SIG-M5 treated with dmso at 0.1 percent for 504 hours (cell line): ENCODE measurements at regions not wholly inside any gene's neighbourhood (a gene's known extent, or its start where the extent isn't known, plus 50 kb on each side); places are given as distances from the start of the nearest gene placed in this dataset.

ENCODE experiments used
- DNase-seq: peaks from one replicate; lab custom pipeline; 2025; ENCODE audit not compliant: unreplicated experiment; lab: John Stamatoyannopoulos, UW

GRCh38 chr2:128821010-128821409, 502.3 kb upstream of the HS6ST1 start:
- DNase-seq, result no peak

DNA sequence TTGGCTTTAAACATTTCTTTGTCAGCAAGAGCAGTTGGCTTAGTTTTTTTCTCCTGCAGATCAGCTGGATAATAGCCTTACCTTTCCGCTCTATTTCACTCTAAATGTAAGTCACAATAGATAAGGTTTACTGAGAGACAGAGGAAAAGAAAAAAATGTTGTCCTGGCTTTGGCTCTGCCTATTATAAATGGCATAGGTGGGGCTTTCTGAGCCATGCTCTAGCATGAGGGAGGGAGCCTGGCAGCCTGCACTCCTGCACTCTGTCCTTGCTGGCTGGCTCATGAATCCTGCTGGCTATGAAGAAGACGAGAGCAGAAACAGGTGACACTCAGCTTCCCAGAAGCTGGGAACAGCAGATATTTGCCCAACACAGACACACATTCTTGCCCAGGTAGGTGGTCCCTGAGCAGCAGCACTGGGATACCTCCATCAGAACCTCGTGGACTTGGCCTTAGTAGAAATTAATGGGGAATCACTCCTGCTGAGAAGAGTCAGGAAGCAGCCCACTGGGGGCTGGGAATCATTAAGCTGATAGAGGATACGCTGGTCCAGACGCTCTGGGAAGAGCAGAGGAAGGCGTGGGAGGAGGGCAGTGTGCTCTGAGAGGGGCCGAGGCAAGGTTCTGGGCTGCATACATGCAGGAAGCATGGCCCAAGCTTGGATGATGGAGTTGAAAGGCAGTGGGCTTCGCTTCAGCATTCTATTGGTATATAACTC, 514.4 kb upstream of the HS6ST1 start:
- no peak for DNase-seq

DNA sequence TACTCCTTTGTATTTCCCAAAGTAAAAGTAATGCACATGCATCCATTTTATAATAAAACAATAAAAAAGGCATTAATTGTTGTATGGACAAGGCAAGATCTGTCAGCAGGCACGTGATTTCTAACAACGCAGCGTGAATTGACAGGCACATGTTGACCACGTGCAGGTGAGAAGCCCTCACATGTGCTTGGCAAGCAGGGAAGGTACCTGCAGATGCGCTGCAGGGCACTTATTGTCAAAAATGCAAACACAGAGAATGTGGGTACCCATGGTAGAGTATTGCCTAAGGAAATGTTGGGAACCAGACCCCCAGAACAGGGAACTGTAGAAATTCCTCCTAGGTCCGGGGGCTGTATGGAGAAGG, 515.0 kb upstream of the HS6ST1 start:
- no peak for DNase-seq

DNA sequence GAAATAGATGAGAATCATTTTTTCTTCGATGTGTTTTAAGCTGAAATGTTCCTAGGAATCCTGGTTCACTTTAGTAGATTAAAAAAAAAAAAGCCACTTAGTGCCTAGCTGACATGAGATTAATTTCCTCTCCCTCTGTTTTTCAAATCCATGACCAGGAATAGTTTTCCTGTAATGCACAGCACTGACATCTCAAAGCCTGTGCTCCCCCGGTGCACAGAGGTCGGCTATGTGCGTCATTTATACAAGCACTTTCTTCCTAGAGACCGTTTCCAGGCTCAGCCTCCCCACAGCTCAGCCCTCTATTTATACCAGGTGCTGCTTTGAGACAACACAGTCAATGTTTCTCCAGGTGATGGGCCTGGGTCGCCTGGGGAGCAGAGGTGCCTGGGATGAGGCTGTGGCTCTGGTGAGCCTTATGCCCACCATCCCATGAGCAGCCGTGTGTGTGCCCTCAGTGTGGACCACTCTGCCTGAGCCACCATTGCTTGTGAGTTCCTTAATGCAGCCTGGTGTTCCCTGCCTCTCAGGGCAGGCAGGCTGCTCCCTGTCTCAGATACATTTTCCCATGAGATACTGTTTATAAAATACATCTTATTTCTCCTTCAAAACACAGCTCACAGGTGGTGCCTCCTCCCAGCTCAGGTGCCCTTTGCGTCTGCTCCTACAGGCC, 515.7 kb upstream of the HS6ST1 start:
- DNase-seq, result no peak

GRCh38 chr2:128834880-128835252, 516.2 kb upstream of the HS6ST1 start:
- DNase-seq, result no peak

- DNase-seq, result no peak
These were observed 516.7 kb upstream of the HS6ST1 start for GRCh38 chr2:128835342-128835855.

DNA sequence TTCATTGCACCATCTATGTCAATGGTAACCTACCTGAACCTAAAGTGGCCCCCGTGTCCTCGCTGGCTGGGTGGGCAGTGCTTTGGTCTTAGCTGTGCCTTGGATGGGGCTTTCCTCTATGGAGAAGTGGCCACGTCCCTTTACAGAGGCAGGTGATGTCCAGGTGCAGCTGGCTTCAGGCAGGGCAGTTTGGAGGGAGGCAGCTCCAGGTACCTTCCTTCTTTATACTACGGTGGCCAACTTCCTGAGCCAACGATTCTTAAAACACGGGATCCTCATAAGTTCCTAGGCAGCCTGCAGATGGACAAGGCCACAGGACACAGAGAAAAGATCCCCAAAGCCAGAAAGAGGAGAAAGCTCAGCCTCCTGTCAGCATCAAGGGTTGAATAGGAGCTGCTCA, 517.3 kb upstream of the HS6ST1 start:
- DNase-seq, result no peak

DNA sequence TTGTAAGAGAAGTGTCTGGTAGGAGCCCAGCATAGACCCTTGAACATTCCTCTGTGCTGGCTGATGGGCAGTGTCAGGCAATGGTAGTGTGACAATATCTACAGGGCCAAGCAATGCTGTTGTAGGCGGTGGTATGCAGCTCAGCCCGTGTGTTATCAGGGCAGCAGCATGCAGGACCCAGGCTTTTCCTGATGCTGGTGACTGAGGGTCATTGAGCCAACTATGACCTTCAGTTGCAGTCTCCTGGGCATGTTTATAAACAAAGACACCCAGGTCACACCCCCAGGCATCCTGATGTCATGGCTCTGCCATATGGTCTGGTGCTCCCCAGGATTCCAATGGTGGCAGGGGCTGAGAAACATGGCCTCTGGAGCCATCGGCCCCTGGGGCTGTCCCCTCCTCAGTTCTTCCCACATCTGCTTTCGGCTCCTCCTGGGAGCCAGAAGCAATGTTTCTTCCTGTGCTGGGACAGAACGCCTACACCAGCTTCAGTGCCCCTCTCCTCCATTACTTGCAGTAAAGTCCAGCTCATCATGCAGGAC, 518.0 kb upstream of the HS6ST1 start:
- DNase-seq, result no peak

DNA sequence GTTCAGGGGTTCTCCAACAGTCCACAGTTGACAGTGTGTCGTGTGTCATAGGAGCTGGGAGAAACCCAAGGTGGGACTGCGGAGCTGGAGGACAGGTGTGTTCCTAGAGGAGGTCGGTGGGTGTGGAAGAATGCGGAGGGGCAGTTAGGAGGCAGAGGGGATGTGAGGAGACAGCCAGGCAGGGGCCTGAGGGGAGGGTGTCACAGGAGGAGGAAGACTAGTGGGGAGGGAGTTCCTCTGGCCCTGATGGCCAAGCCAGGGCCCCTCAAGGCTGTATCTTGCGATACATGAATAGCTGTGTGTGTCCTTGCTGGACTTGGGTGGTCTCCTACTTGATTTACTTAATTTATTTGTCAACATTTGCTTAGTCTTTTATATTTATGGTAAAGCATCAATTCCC, 519.6 kb upstream of the HS6ST1 start:
- DNase-seq, result no peak

DNA sequence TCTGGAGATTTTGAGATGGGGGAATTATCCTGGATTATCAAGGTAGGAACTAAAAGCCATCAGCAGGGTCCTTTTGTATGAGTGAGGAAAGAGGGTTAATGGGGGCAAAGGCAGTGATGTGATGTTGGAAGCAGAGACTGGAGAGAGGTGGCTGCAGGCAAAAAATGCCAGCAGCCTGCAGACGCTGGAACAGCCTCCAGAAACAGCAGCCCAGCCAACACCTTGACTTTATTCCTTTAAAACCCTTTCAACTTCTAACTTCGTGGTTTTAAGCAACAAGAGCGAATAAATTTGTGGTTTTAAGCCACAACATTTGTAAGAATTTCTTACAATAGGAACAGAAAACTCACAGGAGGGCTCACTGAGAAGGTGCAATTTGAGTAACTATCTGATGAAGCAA, 523.1 kb upstream of the HS6ST1 start:
- no peak for DNase-seq

GRCh38 chr2:128867311-128867710, 548.6 kb upstream of the HS6ST1 start:
- no peak for DNase-seq

- DNase-seq, result no peak
These were observed 549.4 kb upstream of the HS6ST1 start for GRCh38 chr2:128867936-128868636.

- no peak for DNase-seq
These were observed 550.3 kb upstream of the HS6ST1 start for GRCh38 chr2:128868686-128869551.

DNA sequence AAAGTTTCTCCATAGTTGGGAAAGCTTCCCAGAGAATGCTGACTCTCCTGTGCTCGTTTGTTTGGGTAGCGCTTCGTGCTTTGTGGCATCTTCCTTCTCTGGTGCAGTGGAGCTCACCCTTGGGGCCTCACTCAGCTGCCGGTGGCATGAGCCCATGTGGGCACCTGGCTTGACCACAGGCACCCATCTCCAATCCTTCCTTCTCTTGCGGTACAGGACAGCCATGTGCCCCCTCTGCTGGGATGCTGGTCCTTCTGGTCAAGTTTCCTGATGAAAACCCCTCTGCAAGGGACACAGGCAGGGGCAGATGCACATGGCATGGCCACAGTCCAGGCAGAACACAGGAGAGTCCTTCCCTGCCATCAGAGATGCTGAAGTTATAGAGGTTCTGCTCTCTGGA, 555.9 kb upstream of the HS6ST1 start:
- no peak for DNase-seq

DNA sequence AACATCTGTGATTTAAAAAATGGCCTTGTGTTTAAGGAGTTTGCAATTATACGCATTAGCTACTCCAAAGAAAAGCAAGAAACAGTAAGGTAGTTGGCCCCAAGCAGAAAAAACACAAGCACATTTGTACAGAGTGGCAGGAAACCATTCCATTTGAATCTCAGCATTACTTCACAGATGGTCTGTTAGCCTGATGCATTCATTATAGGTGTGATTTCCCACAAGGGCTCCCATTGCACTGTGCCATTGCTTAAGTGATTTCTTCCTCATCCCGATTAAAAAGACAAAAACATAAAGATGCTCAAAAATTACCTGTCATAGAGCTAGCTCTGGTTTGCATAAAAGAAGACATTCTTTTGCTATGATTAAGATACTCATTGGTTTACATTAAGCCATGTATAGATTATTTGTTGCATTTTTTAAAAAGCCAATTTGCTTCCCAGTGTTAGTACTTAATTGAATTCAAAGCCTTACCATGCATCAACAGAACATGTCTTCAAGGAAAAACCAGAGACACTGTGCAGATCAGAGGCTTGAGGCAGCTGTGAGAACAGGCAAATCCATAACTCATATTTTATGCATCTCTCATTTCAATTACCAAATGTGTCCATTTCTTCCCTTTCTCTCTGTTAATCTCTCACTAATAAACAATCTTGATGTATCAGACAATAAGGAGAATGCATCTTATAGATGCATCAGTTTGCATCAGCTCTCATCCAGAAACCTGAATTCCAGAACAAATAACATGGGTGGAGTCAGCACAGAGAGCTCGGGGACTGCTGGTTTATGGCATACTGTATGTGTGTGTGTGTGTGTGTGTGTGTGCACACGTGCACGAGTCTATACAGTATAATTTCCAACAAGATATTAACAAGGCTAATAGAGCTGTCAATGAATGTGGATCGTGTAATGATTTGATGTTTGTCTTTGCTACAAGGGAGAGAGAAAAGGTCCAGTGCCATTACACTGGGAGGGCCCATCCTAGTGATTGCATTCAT, 558.6 kb upstream of the HS6ST1 start:
- no peak for DNase-seq

DNA sequence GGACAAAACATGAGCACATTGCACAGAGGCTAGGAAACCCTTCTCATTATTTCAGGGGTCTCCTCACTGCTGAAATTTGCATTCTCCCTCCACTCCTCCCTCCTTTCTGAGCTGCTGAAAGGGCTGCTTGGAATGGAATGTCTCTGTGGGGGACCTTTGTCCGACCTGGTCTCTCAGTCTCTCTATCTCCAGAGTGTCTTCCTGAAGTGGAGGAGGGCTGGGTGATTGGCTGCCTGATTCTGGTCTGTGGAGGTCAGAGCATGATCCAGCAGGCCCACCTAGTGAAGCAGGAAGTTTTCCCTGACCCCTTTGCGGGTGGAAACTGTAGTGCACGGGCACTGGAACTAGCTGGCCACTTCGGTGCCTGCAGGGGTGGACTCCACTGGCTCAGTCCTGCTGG, 560.5 kb upstream of the HS6ST1 start:
- no peak for DNase-seq

DNA sequence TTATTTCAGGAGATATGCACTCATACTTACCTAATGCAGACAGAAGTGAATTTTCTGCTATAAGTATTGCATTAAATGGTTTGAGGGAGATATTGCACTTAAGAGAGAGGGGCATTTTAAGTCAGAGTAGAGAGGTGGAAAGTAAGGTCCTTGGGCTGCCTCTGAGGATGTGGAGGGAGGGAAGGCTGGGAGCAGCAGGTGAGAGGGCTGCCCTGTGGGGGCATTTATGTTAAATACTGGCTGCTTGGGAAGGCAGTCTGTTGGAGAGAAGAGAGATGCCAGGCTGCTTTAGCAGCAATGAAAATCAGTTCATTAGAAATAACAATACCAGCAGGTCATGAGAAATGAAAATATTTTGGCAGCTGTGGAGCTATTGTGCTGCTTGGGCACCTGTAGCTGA, 576.2 kb upstream of the HS6ST1 start:
- DNase-seq, result no peak

GRCh38 chr2:128901572-128902391, 583.1 kb upstream of the HS6ST1 start:
- DNase-seq, result no peak

GRCh38 chr2:128903637-128904036, 585.0 kb upstream of the HS6ST1 start:
- DNase-seq, result no peak
